ENCODE measurements at regions not wholly inside any gene's neighbourhood (a gene's known extent, or its start where the extent isn't known, plus 50 kb on each side); places are given as distances from the start of the nearest gene placed in this dataset.
"Not testable (repeated sequence)": the region's sequence is repeated elsewhere in the genome, so short reads cannot be mapped to it uniquely, and the experiment has no call there.

DNA sequence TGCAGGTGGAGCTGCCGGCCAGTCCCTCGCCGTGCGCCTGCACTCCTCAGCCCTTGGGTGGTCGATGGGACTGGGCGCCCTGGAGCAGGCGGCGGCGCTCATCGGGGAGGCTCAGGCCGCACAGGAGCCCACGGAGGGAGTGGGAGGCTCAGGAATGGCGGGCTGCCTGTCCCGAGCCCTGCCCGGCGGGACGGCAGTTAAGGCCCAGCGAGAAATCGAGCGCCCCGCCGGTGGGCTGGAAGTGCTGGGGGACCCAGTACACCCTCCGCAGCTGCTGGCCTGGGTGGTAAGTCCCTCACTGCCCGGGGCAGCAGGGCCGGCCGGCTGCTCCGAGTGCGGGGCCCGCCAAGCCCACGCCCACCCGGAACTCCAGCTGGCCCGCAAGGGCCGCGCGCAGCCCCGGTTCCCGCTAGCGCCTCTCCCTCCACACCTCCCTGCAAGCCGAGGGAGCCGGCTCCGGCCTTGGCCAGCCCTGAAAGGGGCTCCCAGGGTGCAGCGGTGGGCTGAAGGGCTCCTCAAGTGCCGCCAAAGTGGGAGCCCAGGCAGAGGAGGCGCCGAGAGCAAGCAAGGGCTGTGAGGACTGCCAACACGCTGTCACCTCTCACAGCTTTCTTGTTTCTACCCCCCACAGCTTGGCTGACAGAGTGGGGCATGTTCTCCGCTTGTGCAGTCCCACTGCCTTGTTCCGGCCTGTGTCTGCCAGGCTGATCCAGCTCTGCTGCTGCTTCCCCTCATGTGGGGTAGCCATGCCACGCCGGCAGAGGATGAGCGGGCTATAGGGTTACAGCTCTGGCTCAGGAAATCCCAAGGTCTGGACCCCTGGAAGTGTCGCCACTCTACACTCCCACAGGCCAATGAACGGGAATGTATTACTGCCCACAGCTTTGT lies 886.7 kb downstream of the FAT4 start:
- DNase-seq; H3K27ac ChIP-seq (ENCODE audit: low read depth, low read length); H3K4me1 ChIP-seq (ENCODE audit: insufficient read depth, low read length); POLR2A ChIA-PET; H3K27ac Mint-ChIP-seq; H3K36me3 Mint-ChIP-seq; H3K4me1 Mint-ChIP-seq; CTCF ChIA-PET; H3K27me3 ChIP-seq (ENCODE audit: insufficient read depth, low read length, poor library complexity, severe bottlenecking); H3K36me3 ChIP-seq (ENCODE audit: insufficient read depth, low read length); H3K4me3 ChIP-seq (ENCODE audit: low read length); H3K27me3 Mint-ChIP-seq; H3K9me3 ChIP-seq (ENCODE audit: low read length); H3K4me3 Mint-ChIP-seq: not testable (repeated sequence)
- peaks cover 7 to 22% (median 15%) of the 10 kb centered on the region in 5 donors for H3K9me3 Mint-ChIP-seq

DNA sequence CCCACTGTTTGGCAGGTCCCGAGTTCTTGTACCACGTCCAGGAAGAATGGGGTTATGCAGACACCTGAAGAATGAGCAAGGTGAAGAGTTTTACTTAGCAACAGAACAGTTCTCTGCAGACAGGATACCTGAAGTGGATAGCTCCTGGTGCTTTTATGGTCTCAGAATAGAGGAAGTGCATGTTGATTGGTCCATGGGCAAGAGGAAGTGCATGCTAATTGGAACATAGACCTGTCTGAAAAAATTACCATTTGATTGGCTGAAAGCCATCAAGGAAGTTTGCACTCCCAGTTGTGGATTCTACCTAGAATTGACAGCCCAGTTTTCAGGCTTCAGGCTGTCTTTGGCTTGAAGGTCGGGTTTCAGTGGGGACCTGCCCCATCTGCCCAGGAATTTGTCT lies 887.5 kb downstream of the FAT4 start:
- no peaks in the 10 kb centered on the region for H3K4me1 Mint-ChIP-seq
- DNase-seq: no peak
- CTCF ChIA-PET: no interaction called here

GRCh38 chr4:126207910-126208309 lies 893.2 kb downstream of the FAT4 start:
- Mint-ChIP-seq H3K27ac (no peak overlapping the region), H3K36me3 (no peaks in the 10 kb centered on the region), H3K4me1 (no peaks in the 10 kb centered on the region), H3K4me3 (no peak overlapping the region), H3K9me3 (peaks cover 6 to 22% (median 8%) of the 10 kb centered on the region in 5 donors), H3K27me3 (no peaks in the 10 kb centered on the region)
- no peaks in the 10 kb centered on the region for H3K4me1 ChIP-seq (ENCODE audit: insufficient read depth, low read length)
- CTCF ChIA-PET: no interaction called here
- no peak for DNase-seq
- no peak overlapping the region for H3K4me3 ChIP-seq (ENCODE audit: low read length)
- H3K27ac ChIP-seq (ENCODE audit: low read depth, low read length): no peak overlapping the region
- no peaks in the 10 kb centered on the region for H3K27me3 ChIP-seq (ENCODE audit: insufficient read depth, low read length, poor library complexity, severe bottlenecking)
- POLR2A ChIA-PET: no interaction called here
- H3K36me3 ChIP-seq (ENCODE audit: insufficient read depth, low read length): no peaks in the 10 kb centered on the region
- H3K9me3 ChIP-seq (ENCODE audit: low read length): no peaks in the 10 kb centered on the region

More for the DNA sequence above, 887.5 kb downstream of the FAT4 start:
- H3K36me3 ChIP-seq (ENCODE audit: insufficient read depth, low read length): no peaks in the 10 kb centered on the region
- POLR2A ChIA-PET: no interaction called here
- no peaks in the 10 kb centered on the region for H3K4me1 ChIP-seq (ENCODE audit: insufficient read depth, low read length)
- no peaks in the 10 kb centered on the region for H3K27me3 Mint-ChIP-seq
- no peak overlapping the region for H3K4me3 ChIP-seq (ENCODE audit: low read length)
- H3K27ac ChIP-seq (ENCODE audit: low read depth, low read length): no peak overlapping the region
- peaks cover 8 to 27% (median 15%) of the 10 kb centered on the region in 5 donors for H3K9me3 Mint-ChIP-seq
- H3K27ac Mint-ChIP-seq: no peak overlapping the region
- no peaks in the 10 kb centered on the region for H3K9me3 ChIP-seq (ENCODE audit: low read length)
- H3K4me3 Mint-ChIP-seq: no peak overlapping the region
- H3K36me3 Mint-ChIP-seq: no peaks in the 10 kb centered on the region
- no peaks in the 10 kb centered on the region for H3K27me3 ChIP-seq (ENCODE audit: insufficient read depth, low read length, poor library complexity, severe bottlenecking)

DNA sequence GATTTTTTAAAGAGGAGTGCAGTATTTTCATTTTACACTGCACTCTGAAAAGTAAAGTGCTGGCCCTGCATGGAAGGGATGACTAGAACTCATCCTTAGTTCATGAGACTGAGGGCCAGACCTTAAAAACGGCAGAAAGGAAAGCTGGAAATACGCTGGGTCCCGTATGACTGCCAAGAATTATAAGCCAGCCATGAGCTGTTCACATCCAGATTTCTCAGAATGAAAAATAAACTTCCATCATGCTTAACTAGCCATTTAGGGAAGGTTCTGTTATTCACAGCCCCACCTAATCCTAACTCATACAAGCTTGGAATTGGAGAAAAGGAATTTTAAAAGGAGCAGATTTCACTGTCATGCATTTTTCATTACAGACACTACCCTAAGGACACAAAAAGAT lies 894.4 kb downstream of the FAT4 start:
- Mint-ChIP-seq H3K4me1 (no peaks in the 10 kb centered on the region), H3K27me3 (no peaks in the 10 kb centered on the region), H3K36me3 (no peaks in the 10 kb centered on the region), H3K27ac (no peak overlapping the region), H3K9me3 (peaks cover 2 to 21% (median 8%) of the 10 kb centered on the region in 5 donors), H3K4me3 (no peak overlapping the region)
- no peaks in the 10 kb centered on the region for H3K9me3 ChIP-seq (ENCODE audit: low read length)
- no peaks in the 10 kb centered on the region for H3K36me3 ChIP-seq (ENCODE audit: insufficient read depth, low read length)
- H3K27me3 ChIP-seq (ENCODE audit: insufficient read depth, low read length, poor library complexity, severe bottlenecking): no peaks in the 10 kb centered on the region
- no peak overlapping the region for H3K4me3 ChIP-seq (ENCODE audit: low read length)
- no peak overlapping the region for H3K27ac ChIP-seq (ENCODE audit: low read depth, low read length)
- ChIA-PET POLR2A (no interaction called here), CTCF (no interaction called here)
- DNase-seq: no peak
- H3K4me1 ChIP-seq (ENCODE audit: insufficient read depth, low read length): no peaks in the 10 kb centered on the region

DNA sequence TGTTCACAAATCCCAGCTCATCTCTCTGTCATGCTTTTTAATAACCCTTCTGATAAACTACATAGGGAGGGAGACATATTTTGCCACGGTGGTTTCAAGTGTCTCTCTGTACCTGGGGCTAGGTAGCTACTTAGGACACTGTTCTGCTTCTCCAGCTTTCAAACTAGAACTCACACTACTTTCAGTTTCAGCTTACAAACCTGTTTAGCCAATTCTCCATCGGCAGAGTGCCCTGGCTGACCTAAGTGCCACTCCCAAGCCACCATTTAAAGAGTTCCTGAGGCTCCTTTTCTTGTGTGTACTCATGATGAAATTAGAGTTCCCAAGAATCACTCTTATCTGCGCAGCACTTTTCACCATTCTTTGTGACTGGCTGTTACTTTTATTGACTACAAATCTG lies 899.2 kb downstream of the FAT4 start:
- Mint-ChIP-seq H3K36me3 (no peaks in the 10 kb centered on the region), H3K9me3 (peaks cover 4 to 27% (median 6%) of the 10 kb centered on the region in 5 donors), H3K27me3 (no peaks in the 10 kb centered on the region), H3K4me3 (no peak overlapping the region), H3K4me1 (no peaks in the 10 kb centered on the region), H3K27ac (no peak overlapping the region)
- Histone ChIP-seq H3K4me1 (ENCODE audit: insufficient read depth, low read length) (no peaks in the 10 kb centered on the region), H3K36me3 (ENCODE audit: insufficient read depth, low read length) (no peaks in the 10 kb centered on the region), H3K27ac (ENCODE audit: low read depth, low read length) (no peak overlapping the region), H3K27me3 (ENCODE audit: insufficient read depth, low read length, poor library complexity, severe bottlenecking) (no peaks in the 10 kb centered on the region), H3K4me3 (ENCODE audit: low read length) (no peak overlapping the region), H3K9me3 (ENCODE audit: low read length) (no peaks in the 10 kb centered on the region)
- DNase-seq: no peak
- CTCF ChIA-PET: no interaction called here
- POLR2A ChIA-PET: no interaction called here

DNA sequence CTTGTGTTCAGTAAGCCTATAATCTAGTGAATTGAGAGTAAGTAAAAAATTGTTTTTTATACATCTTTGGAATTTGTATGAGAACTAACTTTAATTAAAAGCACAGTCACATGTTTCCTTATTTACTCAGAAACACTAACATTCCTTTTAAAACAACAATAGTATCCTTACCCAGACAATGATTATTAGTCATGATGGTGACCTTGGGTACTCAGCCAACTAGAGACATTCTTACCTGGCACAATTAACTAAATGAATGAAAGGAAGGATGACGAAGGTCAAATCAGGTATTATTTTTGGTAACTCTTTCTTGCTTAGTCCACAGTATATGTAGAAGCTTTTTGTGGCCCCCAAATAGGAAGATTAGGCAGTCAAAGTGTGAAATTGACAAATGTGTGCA lies 901.0 kb downstream of the FAT4 start:
- Mint-ChIP-seq H3K9me3 (peaks cover 4 to 16% (median 6%) of the 10 kb centered on the region in 5 donors), H3K36me3 (no peaks in the 10 kb centered on the region), H3K27ac (no peak overlapping the region), H3K4me1 (no peaks in the 10 kb centered on the region), H3K4me3 (no peak overlapping the region), H3K27me3 (no peaks in the 10 kb centered on the region)
- Histone ChIP-seq H3K27ac (ENCODE audit: low read depth, low read length) (no peak overlapping the region), H3K4me3 (ENCODE audit: low read length) (no peak overlapping the region), H3K27me3 (ENCODE audit: insufficient read depth, low read length, poor library complexity, severe bottlenecking) (no peaks in the 10 kb centered on the region), H3K9me3 (ENCODE audit: low read length) (no peaks in the 10 kb centered on the region), H3K4me1 (ENCODE audit: insufficient read depth, low read length) (no peaks in the 10 kb centered on the region), H3K36me3 (ENCODE audit: insufficient read depth, low read length) (no peaks in the 10 kb centered on the region)
- ChIA-PET POLR2A (no interaction called here), CTCF (no interaction called here)
- DNase-seq: no peak

DNA sequence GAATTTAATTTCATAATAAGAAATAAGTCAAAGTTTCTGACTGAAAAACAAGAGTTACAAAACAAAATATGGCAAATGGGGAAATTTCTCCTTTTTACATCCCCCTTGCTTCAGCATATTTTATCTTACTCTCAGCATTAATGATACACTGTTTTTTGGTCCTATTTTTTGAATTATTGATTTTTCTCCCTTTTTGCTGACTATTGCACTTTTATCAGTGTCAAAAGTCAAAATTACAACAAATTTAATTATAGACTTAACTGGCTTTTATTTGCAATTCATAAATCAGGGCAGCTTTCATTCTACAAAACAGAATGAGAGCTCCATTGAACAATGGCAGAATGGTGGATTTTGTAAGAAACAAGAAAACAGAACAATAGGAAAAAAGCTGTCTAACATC lies 901.9 kb downstream of the FAT4 start:
- no peak overlapping the region for H3K4me3 Mint-ChIP-seq
- H3K36me3 Mint-ChIP-seq: no peaks in the 10 kb centered on the region
- H3K4me1 Mint-ChIP-seq: no peaks in the 10 kb centered on the region
- no peaks in the 10 kb centered on the region for H3K36me3 ChIP-seq (ENCODE audit: insufficient read depth, low read length)
- H3K27me3 ChIP-seq (ENCODE audit: insufficient read depth, low read length, poor library complexity, severe bottlenecking): no peaks in the 10 kb centered on the region
- H3K9me3 Mint-ChIP-seq: peaks cover 3 to 14% (median 10%) of the 10 kb centered on the region in 5 donors
- H3K9me3 ChIP-seq (ENCODE audit: low read length): no peaks in the 10 kb centered on the region
- H3K27ac ChIP-seq (ENCODE audit: low read depth, low read length): no peak overlapping the region
- H3K4me1 ChIP-seq (ENCODE audit: insufficient read depth, low read length): no peaks in the 10 kb centered on the region
- H3K27me3 Mint-ChIP-seq: no peaks in the 10 kb centered on the region
- ChIA-PET CTCF (no interaction called here), POLR2A (no interaction called here)
- no peak for DNase-seq
- no peak overlapping the region for H3K4me3 ChIP-seq (ENCODE audit: low read length)
- H3K27ac Mint-ChIP-seq: no peak overlapping the region

DNA sequence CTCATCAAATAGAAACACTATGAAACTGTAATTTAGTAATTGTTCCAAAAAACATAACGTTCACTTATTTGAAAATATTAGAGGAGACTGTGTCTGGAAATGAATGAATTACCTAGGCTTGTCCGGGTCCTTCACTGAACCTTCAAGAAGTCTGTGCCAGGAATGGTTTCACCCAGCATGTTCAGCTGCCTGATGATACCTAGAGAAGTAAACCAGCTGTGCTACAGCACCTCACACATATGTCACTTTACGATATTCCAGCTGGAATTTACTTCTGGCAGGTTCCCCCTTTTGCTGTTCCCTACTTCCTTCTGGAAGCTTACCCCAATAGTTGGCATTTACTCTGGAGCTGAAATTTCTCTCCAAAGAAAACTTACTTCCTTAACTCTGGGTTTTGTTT lies 906.5 kb downstream of the FAT4 start:
- Mint-ChIP-seq H3K27me3 (no peaks in the 10 kb centered on the region), H3K4me3 (no peak overlapping the region), H3K36me3 (no peaks in the 10 kb centered on the region), H3K4me1 (no peaks in the 10 kb centered on the region), H3K27ac (peak overlapping the region in 1 of 8 donors; percentile 58), H3K9me3 (peaks cover 2 to 20% (median 8%) of the 10 kb centered on the region in 5 donors)
- DNase-seq: no peak
- CTCF ChIA-PET: no interaction called here
- no peaks in the 10 kb centered on the region for H3K36me3 ChIP-seq (ENCODE audit: insufficient read depth, low read length)
- no peaks in the 10 kb centered on the region for H3K9me3 ChIP-seq (ENCODE audit: low read length)
- H3K27ac ChIP-seq (ENCODE audit: low read depth, low read length): no peak overlapping the region
- no peaks in the 10 kb centered on the region for H3K27me3 ChIP-seq (ENCODE audit: insufficient read depth, low read length, poor library complexity, severe bottlenecking)
- no peaks in the 10 kb centered on the region for H3K4me1 ChIP-seq (ENCODE audit: insufficient read depth, low read length)
- H3K4me3 ChIP-seq (ENCODE audit: low read length): no peak overlapping the region
- POLR2A ChIA-PET: no interaction called here
